Stimulated activated CD4-positive, alpha-beta T cell treated with anti-CD3 and anti-CD28 coated beads, Interleukin-1b, Interleukin-23, amount 100 ng/mL, for 4 hours (primary cell): ENCODE measurements at regions not wholly inside any gene's neighbourhood (a gene's known extent, or its start where the extent isn't known, plus 50 kb on each side); places are given as distances from the start of the nearest gene placed in this dataset.

Experiments used
- DNase-seq, 2 donors: peaks; one replicate each; pipeline ENCODE4 v3.0.0-alpha.2; 2020; ENCODE audit warnings: low read depth in 2 of 2

- no peak for DNase-seq
Measured at GRCh38 chr5:124061068-124061430, 549.1 kb downstream of the CSNK1G3 start.

GRCh38 chr5:124060413-124061067, 548.6 kb downstream of the CSNK1G3 start:
- DNase-seq: no peak

GRCh38 chr5:124060011-124060410, 548.0 kb downstream of the CSNK1G3 start:
- no peak for DNase-seq

- DNase-seq: no peak
Measured at GRCh38 chr5:124059200-124059599, 547.2 kb downstream of the CSNK1G3 start.

GRCh38 chr5:124057724-124058231, 545.8 kb downstream of the CSNK1G3 start:
- no peak for DNase-seq

GRCh38 chr5:124056991-124057723, 545.2 kb downstream of the CSNK1G3 start:
- DNase-seq: no peak

- no peak for DNase-seq
Measured at GRCh38 chr5:124056326-124056990, 544.5 kb downstream of the CSNK1G3 start.

GRCh38 chr5:124055751-124056150, 543.8 kb downstream of the CSNK1G3 start:
- no peak for DNase-seq

- no peak for DNase-seq
Measured at GRCh38 chr5:124054564-124054963, 542.6 kb downstream of the CSNK1G3 start.

GRCh38 chr5:124053340-124053739, 541.4 kb downstream of the CSNK1G3 start:
- DNase-seq: no peak

- no peak for DNase-seq
Measured at GRCh38 chr5:124052201-124052600, 540.2 kb downstream of the CSNK1G3 start.

GRCh38 chr5:124050120-124050770, 538.3 kb downstream of the CSNK1G3 start:
- DNase-seq: no peak

GRCh38 chr5:124045412-124045811, 533.4 kb downstream of the CSNK1G3 start:
- DNase-seq: no peak

GRCh38 chr5:124044613-124045012, 532.6 kb downstream of the CSNK1G3 start:
- DNase-seq: no peak

- no peak for DNase-seq
Measured at GRCh38 chr5:124043456-124043855, 531.5 kb downstream of the CSNK1G3 start.

GRCh38 chr5:124040799-124041198, 528.8 kb downstream of the CSNK1G3 start:
- no peak for DNase-seq

GRCh38 chr5:124039410-124039809, 527.4 kb downstream of the CSNK1G3 start:
- no peak for DNase-seq

- no peak for DNase-seq
Measured at GRCh38 chr5:124036786-124037185, 524.8 kb downstream of the CSNK1G3 start.

- no peak for DNase-seq
Measured at GRCh38 chr5:124034963-124035362, 523.0 kb downstream of the CSNK1G3 start.

GRCh38 chr5:124034083-124034700, 522.2 kb downstream of the CSNK1G3 start:
- no peak for DNase-seq

- DNase-seq: no peak
Measured at GRCh38 chr5:124030043-124030491, 518.1 kb downstream of the CSNK1G3 start.

GRCh38 chr5:124027441-124027840, 515.5 kb downstream of the CSNK1G3 start:
- DNase-seq: no peak
